ENCODE measurements at regions not wholly inside any gene's neighbourhood (a gene's known extent, or its start where the extent isn't known, plus 50 kb on each side); places are given as distances from the start of the nearest gene placed in this dataset.

- Histone ChIP-seq H3K9ac (ENCODE audit: low read depth in 1 of 2, low read length in 2 of 2) (no peak overlapping the region), H3K27ac (ENCODE audit: low read depth in 1 of 2, low read length in 2 of 2) (no peak overlapping the region), H3K27me3 (ENCODE audit: control insufficient read depth in 4 of 4, insufficient read depth in 4 of 4, low read length in 3 of 4) (no peaks in the 10 kb centered on the region), H3K4me3 (ENCODE audit: low read depth in 1 of 3, low read length in 3 of 3) (no peak overlapping the region), H3K36me3 (ENCODE audit: control insufficient read depth in 4 of 4, insufficient read depth in 3 of 4, low read depth in 1 of 4, low read length in 3 of 4) (no peaks in the 10 kb centered on the region), H3K9me3 (ENCODE audit: control insufficient read depth in 4 of 4, low read length in 3 of 4) (no peaks in the 10 kb centered on the region), H3K4me1 (ENCODE audit: control insufficient read depth in 4 of 4, insufficient read depth in 4 of 4, low read length in 3 of 4) (no peaks in the 10 kb centered on the region)
- WGBS: 89% methylated on average over 6 of the region's 6 CpGs
- DNase-seq (ENCODE audit: low spot score): no peak
- no peak for TF ChIP-seq RAD21 (IDR thresholded peaks at IDR 0.05)
Observed at GRCh38 chr2:128686881-128687555, 368.4 kb upstream of the HS6ST1 start.

- TF ChIP-seq HNF4G (IDR thresholded peaks at IDR 0.05) (no peak), SP1 (IDR thresholded peaks at IDR 0.05) (no peak), GABPA (IDR thresholded peaks at IDR 0.05 in 1 of 2, conservative IDR thresholded peaks at IDR 0.05 in 1 of 2) (no peak), JUND (IDR thresholded peaks at IDR 0.05) (no peak), REST (IDR thresholded peaks at IDR 0.05) (no peak), FOXA1 (IDR thresholded peaks at IDR 0.05) (no peak), RXRA (IDR thresholded peaks at IDR 0.05) (no peak), TAF1 (conservative IDR thresholded peaks at IDR 0.05) (no peak), YY1 (IDR thresholded peaks at IDR 0.05) (no peak), FOXA2 (IDR thresholded peaks at IDR 0.05) (no peak), ZBTB33 (IDR thresholded peaks at IDR 0.05) (no peak), CTCF (IDR thresholded peaks at IDR 0.05; ENCODE audit: low read depth, low read length, missing input control) (no peak), NR2F2 (IDR thresholded peaks at IDR 0.05) (no peak), MAX (IDR thresholded peaks at IDR 0.05) (no peak), RAD21 (IDR thresholded peaks at IDR 0.05) (no peak), HNF4A (conservative IDR thresholded peaks at IDR 0.05) (no peak), EGR1 (IDR thresholded peaks at IDR 0.05; ENCODE audit: low read depth in 2 of 2) (no peak), ATF3 (IDR thresholded peaks at IDR 0.05) (no peak)
- no peaks in the 10 kb centered on the region for H3K27me3 ChIP-seq (ENCODE audit: control insufficient read depth in 4 of 4, insufficient read depth in 4 of 4, low read length in 3 of 4)
- no peaks in the 10 kb centered on the region for H3K4me1 ChIP-seq (ENCODE audit: control insufficient read depth in 4 of 4, insufficient read depth in 4 of 4, low read length in 3 of 4)
- no peak for DNase-seq (ENCODE audit: low spot score)
- 92% methylated on average over 4 of the region's 4 CpGs for WGBS
- no peak overlapping the region for H3K4me3 ChIP-seq (ENCODE audit: low read depth in 1 of 3, low read length in 3 of 3)
- no peak overlapping the region for H3K27ac ChIP-seq (ENCODE audit: low read depth in 1 of 2, low read length in 2 of 2)
- H3K9ac ChIP-seq (ENCODE audit: low read depth in 1 of 2, low read length in 2 of 2): no peak overlapping the region
- no peaks in the 10 kb centered on the region for H3K9me3 ChIP-seq (ENCODE audit: control insufficient read depth in 4 of 4, low read length in 3 of 4)
- no peaks in the 10 kb centered on the region for H3K36me3 ChIP-seq (ENCODE audit: control insufficient read depth in 4 of 4, insufficient read depth in 3 of 4, low read depth in 1 of 4, low read length in 3 of 4)
Observed at GRCh38 chr2:128687565-128687964, 368.9 kb upstream of the HS6ST1 start.

Measured in liver (tissue), 8 donors.